Esophagus squamous epithelium (tissue), 5 donors: ENCODE measurements at regions not wholly inside any gene's neighbourhood (a gene's known extent, or its start where the extent isn't known, plus 50 kb on each side); places are given as distances from the start of the nearest gene placed in this dataset.

Experiments used
- DNase-seq: peaks from one replicate; lab custom pipeline; 2025; lab: John Stamatoyannopoulos, UW
- H3K27ac ChIP-seq, 4 donors: fragments of 200-600 bp; sonication (generic); one replicate each; pipeline ENCODE4 v1.5.1; 2016 to 2019; ENCODE audit warnings: mild to moderate bottlenecking in 1 of 4
- H3K27me3 ChIP-seq, 4 donors: fragments of 200-600 bp; sonication (generic); 1 replicate in 3 of 4; 2 replicates in 1 of 4; pipeline versions ENCODE4 v1.5.1 to v1.6.0; 2017 to 2021; ENCODE audit warnings: antibody characterized with exemption in 1 of 4
- H3K36me3 ChIP-seq, 3 donors: fragments of 200-600 bp; sonication (generic); one replicate each; pipeline ENCODE4 v1.5.1; 2016 to 2019
- H3K4me1 ChIP-seq, 3 donors: fragments of 200-600 bp; sonication (generic); one replicate each; pipeline ENCODE4 v1.5.1; 2017 to 2019
- H3K4me3 ChIP-seq, 4 donors: fragments of 200-600 bp; sonication (generic); 1 replicate in 3 of 4; 2 replicates in 1 of 4; pipeline ENCODE4 v1.5.1; 2016 to 2019; ENCODE audit warnings: mild to moderate bottlenecking in 2 of 4, moderate library complexity in 1 of 4
- H3K9me3 ChIP-seq, 3 donors: fragments of 200-600 bp; sonication (generic); one replicate each; pipeline ENCODE4 v1.5.1; 2016 to 2019
- POLR2A ChIP-seq, 4 donors: fragments of 450-650 bp; IDR thresholded peaks; one replicate each; pipeline ENCODE4 v1.6.1; 2017; ENCODE audit warnings: antibody characterized with exemption in 4 of 4, mild to moderate bottlenecking in 4 of 4, moderate library complexity in 3 of 4
- WGBS, 2 donors: methylation state at CpG; one replicate each; pipeline ENCODE4 v1.1.5; 2018; 5-methylcytosine and 5-hydroxymethylcytosine counted together
- intact Hi-C: fragments of 100-400 bp; cut with DNase I; formaldehyde crosslinking; loops from one replicate; pipeline ENCODE4 v1.15.0; 2022
- TF ChIP-seq, protein P1 (sequence below), 6 experiments: fragments of 450-650 bp in 4 of 6; fragments of 200-600 bp in 2 of 6; sonication (generic) in 2 of 6; IDR thresholded peaks; one replicate each; pipeline ENCODE4 v1.5.1; 2016 to 2019; ENCODE audit warnings: antibody characterized with exemption in 6 of 6, mild to moderate bottlenecking in 4 of 6, moderate library complexity in 4 of 6
- donor health status: DM: yes; HTN: yes; CAD: no.

DNA sequence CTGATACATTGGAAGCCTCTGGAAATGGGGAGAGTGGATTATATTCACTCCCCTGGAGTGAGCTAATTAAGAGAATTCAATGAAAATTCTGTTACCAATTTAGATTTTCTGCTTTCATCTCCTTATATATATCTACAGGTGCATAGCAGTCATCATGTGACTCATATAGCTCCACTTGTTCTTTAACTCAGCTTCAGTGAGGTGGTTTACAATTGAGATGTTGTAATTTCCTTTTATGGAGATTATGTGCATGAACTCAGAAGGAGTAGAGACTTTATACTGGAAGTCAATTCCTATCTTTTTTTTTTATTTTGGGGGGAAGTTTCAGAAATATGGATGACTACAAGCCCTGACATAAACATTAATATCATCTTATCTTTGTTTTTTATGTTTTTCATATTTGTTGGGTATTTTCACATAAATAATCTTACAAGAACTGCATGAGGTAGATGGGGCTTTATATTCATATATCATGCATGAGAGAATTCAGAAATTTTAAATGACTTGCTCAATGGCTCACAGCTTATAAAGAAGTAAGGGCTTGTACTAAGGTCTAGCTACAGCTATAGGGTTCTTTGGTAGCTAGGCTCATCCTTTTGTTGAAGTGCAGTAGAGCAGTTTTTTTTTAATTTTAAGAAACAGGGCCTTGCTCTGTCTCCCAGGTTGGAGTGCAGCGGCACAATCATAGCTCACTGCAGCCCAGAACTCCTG, 92.3 kb upstream of the SCAF11 start:
- H3K4me1 ChIP-seq, result no peaks in the 10 kb centered on the region
- no peaks in the 10 kb centered on the region for H3K36me3 ChIP-seq
- TF ChIP-seq, protein P1, sequence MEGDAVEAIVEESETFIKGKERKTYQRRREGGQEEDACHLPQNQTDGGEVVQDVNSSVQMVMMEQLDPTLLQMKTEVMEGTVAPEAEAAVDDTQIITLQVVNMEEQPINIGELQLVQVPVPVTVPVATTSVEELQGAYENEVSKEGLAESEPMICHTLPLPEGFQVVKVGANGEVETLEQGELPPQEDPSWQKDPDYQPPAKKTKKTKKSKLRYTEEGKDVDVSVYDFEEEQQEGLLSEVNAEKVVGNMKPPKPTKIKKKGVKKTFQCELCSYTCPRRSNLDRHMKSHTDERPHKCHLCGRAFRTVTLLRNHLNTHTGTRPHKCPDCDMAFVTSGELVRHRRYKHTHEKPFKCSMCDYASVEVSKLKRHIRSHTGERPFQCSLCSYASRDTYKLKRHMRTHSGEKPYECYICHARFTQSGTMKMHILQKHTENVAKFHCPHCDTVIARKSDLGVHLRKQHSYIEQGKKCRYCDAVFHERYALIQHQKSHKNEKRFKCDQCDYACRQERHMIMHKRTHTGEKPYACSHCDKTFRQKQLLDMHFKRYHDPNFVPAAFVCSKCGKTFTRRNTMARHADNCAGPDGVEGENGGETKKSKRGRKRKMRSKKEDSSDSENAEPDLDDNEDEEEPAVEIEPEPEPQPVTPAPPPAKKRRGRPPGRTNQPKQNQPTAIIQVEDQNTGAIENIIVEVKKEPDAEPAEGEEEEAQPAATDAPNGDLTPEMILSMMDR (IDR thresholded peaks at IDR 0.05), result no peak
- no peak for TF ChIP-seq POLR2A (IDR thresholded peaks at IDR 0.05)
- no peaks in the 10 kb centered on the region for H3K27me3 ChIP-seq
- no peak overlapping the region for H3K4me3 ChIP-seq
- DNase-seq, result no peak
- H3K27ac ChIP-seq, result no peak overlapping the region
- intact Hi-C loops, result no loop called here
- WGBS, 2 donors, result 71 to 100% methylated on average over 1 of the region's 1 CpG
- H3K9me3 ChIP-seq, result peaks cover 0 to 30% (median 4%) of the 10 kb centered on the region in 3 donors

DNA sequence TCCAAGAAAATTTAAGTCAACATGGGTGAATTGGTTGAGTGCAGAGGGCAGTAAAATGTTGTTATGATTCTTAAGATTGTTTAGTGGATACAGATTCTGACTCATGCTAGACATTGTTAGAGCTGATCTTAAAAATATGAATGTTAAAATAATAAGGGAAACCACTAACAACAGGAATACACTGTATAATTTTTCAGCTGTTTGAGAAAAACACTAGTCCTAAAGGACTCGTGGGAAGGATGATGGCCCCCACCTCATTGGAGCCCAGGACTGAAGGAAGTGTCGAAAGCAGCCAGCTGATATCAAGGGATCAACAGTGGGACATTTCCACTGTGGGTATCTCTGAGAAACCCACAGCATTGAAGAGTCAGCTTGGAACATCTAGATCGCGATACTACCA, 82.9 kb upstream of the SCAF11 start:
- H3K27me3 ChIP-seq, result no peaks in the 10 kb centered on the region
- TF ChIP-seq, protein P1 (IDR thresholded peaks at IDR 0.05), result no peak
- no peak for TF ChIP-seq POLR2A (IDR thresholded peaks at IDR 0.05)
- intact Hi-C loops, result no loop called here

DNA sequence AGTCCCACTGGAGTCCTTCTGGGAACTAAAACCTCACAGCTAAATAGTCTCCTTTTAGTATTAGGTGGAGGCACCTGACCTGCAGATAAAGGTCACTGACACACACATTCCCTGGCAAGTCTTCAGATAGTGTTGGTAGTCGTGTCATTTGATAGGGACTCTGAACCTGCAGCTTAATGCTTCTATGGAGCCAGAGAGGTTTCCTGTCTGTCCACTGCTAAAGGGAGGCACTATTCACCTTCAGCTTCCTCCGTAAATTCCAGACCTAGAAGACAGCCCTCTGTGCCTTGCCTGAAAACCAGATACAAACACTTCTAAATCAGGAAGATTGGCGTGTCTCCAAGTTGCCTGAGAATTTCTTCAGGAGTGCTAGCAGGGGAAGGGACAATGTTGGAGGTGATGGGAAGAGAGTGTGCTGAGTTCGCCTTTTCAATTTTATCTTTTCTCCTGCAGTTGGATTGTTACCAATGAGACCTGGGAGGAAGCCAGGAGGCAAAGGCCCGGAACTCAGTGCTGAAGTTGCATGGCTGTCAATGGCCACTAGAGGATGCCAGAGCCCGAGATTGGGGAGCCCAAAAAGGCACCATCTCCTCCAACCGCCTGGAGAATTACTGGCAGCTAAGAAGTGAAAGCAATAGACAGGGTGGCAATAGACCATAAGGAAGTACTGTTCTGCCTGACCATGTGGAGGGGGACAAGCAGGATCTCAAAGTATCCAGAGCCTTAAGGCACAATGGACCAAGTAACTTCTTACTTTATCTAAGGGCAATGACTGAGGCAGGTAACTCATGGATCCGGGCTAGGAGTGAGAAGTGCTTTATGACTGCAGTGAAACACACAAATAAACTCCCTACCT, 81.6 kb upstream of the SCAF11 start:
- TF ChIP-seq, protein P1 (IDR thresholded peaks at IDR 0.05), result peak; percentile 64 to 99 (median 94)
- TF ChIP-seq POLR2A (IDR thresholded peaks at IDR 0.05), result no peak
- no peak for DNase-seq
- Histone ChIP-seq H3K27ac (no peak overlapping the region), H3K9me3 (no peaks in the 10 kb centered on the region), H3K36me3 (no peaks in the 10 kb centered on the region), H3K27me3 (no peaks in the 10 kb centered on the region), H3K4me1 (peaks cover 0 to 16% (median 0%) of the 10 kb centered on the region in 3 donors), H3K4me3 (no peak overlapping the region)
- intact Hi-C loops, result no loop called here
- WGBS, 2 donors, result 33 to 42% methylated on average over 7 of the region's 8 CpGs

More for the DNA sequence above, 82.9 kb upstream of the SCAF11 start:
- no peaks in the 10 kb centered on the region for H3K36me3 ChIP-seq
- no peak overlapping the region for H3K27ac ChIP-seq
- H3K4me3 ChIP-seq, result no peak overlapping the region
- DNase-seq, result no peak
- peaks cover 0 to 16% (median 0%) of the 10 kb centered on the region in 3 donors for H3K4me1 ChIP-seq
- H3K9me3 ChIP-seq, result peaks cover 0 to 8% (median 4%) of the 10 kb centered on the region in 3 donors
- 83 to 87% methylated on average over 4 of the region's 4 CpGs for WGBS, 2 donors

DNA sequence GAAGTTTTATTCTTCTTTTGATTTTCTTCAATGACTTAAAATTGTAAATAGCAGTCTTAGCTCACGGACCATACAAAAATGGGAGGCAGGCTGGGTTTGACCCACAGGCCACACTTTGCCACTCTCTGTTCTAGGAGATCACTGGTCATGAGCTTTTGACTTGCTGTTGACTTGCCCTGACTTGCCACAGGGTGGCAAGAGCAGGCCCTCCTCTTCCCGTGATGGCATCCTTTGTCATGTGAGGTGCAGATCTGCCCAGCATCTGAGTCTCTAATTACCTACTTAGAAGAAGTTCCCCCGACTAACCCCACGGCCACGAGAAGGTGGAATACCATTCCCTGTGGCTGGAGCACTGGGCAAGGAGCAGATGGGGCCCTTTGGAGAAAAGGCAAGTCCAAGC, 81.0 kb upstream of the SCAF11 start:
- WGBS, 2 donors, result 62 to 81% methylated on average over 3 to 4 of the region's 5 CpGs
- no peak for DNase-seq
- H3K27ac ChIP-seq, result no peak overlapping the region
- TF ChIP-seq, protein P1 (IDR thresholded peaks at IDR 0.05), result peak in 1 of 6 experiments; percentile 38
- TF ChIP-seq POLR2A (IDR thresholded peaks at IDR 0.05), result no peak
- no peaks in the 10 kb centered on the region for H3K36me3 ChIP-seq
- H3K27me3 ChIP-seq, result no peaks in the 10 kb centered on the region
- H3K9me3 ChIP-seq, result no peaks in the 10 kb centered on the region
- intact Hi-C loops, result no loop called here
- H3K4me3 ChIP-seq, result no peak overlapping the region
- H3K4me1 ChIP-seq, result peaks cover 0 to 16% (median 0%) of the 10 kb centered on the region in 3 donors

DNA sequence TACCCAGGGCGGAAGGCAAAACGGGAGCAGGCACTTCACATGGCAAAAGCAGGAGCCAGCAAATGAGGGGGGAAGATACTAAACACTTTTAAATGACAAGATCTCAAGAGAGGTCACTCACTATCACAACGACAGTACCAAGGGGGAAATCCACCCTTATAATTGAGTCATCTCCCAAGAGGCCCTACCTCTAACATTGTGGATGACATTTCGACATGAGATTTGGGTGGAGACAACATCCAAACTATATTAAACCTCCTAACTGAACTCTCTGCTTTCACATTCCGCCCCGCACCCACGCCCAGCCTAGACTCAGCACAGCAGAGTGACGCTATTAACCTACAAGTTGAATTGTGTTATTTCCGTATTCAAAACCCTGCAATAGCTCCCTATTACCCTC, 76.7 kb upstream of the SCAF11 start:
- no peak for DNase-seq
- H3K4me3 ChIP-seq, result no peak overlapping the region

More for the DNA sequence above, 76.7 kb upstream of the SCAF11 start:
- no peaks in the 10 kb centered on the region for H3K27me3 ChIP-seq
- no peaks in the 10 kb centered on the region for H3K9me3 ChIP-seq
- WGBS, 2 donors, result 80 to 83% methylated on average over 7 to 9 of the region's 9 CpGs
- H3K27ac ChIP-seq, result no peak overlapping the region
- no peak for TF ChIP-seq POLR2A (IDR thresholded peaks at IDR 0.05)
- TF ChIP-seq, protein P1 (IDR thresholded peaks at IDR 0.05), result no peak
- H3K36me3 ChIP-seq, result no peaks in the 10 kb centered on the region
- intact Hi-C loops, result no loop called here
- H3K4me1 ChIP-seq, result peaks cover 0 to 12% (median 0%) of the 10 kb centered on the region in 3 donors
